ENCODE measurements at regions not wholly inside any gene's neighbourhood (a gene's known extent, or its start where the extent isn't known, plus 50 kb on each side); places are given as distances from the start of the nearest gene placed in this dataset.

DNA sequence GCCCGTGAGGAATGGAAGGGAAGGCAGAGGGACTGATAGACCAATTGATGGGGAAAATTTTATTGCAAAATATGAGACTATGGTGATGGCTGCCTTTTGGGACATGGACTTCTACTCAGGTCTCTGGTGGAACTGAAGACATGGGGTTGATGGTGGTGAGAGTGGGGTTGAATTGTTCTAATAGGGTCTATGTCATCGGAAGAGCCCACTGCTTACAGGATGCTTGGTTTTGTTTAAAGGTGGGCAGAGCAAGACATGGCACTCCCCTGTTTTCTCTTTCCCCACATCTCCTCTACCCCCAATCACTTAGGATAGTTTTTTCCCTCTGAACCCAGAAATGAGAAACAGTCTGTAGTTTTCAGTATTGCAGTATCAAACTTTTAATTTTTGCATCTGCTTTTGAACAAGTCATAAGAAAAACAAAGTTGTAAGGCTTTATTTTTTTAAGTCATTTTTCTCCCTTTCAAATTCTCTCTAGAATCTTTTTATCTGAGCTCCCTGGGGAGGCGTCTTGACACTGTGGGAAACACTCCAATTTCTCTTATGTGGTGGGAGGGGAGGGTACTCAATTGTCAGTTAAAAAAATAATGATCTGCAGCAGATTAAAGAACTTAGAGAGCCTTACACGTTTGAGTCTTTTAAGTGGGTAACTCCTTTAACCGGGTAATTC, 276.2 kb upstream of the TBC1D5 start:
- DNase-seq (ENCODE audit: low spot score), result no peak
- intact Hi-C loops (cut with DNase I), result no loop called here

DNA sequence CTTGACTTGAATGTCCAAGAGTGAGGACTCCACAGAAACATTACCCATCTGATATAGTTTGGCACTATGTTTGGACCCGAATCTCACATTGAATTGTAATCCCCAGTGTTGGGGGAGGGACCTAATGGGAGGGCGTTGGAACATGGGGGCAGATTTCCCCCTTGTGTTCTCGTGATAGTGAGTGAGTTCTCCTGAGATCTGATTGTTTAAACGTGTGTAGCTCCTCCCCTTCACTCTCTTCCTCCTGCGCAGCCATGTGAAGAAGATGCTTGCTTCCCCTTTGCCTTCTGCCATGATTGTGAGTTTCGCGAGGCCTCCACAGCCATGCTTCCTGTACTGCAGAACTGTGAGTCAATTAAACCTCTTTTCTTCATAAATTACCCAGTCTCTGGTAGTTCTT, 273.9 kb upstream of the TBC1D5 start:
- intact Hi-C loops (cut with DNase I), result no loop called here
- no peak for DNase-seq (ENCODE audit: low spot score)

DNA sequence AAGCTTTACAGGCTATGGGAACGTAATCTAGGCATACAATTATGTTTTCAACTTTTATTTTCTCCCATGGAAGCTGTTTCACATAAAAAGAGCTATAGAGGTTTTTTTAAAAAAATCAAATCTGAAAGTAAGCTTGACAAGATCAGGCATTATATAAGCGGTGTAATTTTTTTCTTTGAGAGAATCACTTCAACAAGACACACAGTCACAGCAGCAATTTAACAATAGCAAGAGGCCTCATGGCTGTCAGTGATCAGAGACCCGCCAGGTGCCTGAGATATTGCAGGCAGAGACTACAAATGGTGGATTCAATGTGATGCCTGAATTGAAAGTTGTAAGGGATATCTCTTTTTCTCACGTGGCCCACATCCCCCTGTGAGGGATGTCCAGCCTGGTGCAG, 270.5 kb upstream of the TBC1D5 start:
- DNase-seq (ENCODE audit: low spot score), result no peak
- intact Hi-C loops (cut with DNase I), result no loop called here

DNA sequence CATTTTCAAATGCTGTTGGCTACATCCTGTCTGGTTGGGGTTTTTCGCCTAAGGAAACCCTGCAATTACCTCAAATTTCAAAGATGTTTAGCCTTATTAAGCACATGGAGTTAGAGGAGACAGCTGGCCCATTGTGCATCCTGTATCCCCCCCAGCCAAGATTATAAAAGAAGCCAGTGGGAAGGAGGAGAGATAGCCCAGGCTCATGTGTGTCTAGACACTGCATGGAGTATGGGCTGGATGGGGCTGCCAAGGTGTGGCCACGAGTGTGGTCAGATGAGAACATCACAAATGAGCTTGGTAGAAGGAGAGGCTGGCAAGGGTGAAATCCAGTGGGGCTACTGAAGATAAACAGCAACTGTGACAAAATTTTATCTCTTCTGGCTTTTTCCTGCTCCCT, 270.0 kb upstream of the TBC1D5 start:
- DNase-seq (ENCODE audit: low spot score), result no peak
- intact Hi-C loops (cut with DNase I), result no loop called here

DNA sequence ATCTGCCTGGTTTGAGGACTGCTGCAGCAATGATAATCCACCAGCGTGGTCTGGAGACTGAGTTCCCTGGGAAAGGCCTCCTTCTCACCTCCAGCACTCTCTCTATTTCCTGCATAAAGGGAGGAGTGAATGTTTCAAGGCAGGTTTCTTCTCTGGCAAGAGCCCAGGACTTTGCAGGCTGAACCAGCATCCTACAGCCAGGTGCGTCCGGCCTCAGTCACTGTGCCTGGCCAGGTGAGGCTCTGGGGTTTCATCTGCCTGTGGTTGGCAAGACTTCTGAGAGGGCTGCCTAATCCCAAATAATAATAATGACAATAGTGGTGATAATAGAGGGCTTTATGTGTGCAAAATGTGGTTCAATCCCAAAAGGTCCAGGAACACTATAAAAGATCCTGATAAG, 269.0 kb upstream of the TBC1D5 start:
- intact Hi-C loops (cut with DNase I), result no loop called here
- no peak for DNase-seq (ENCODE audit: low spot score)

DNA sequence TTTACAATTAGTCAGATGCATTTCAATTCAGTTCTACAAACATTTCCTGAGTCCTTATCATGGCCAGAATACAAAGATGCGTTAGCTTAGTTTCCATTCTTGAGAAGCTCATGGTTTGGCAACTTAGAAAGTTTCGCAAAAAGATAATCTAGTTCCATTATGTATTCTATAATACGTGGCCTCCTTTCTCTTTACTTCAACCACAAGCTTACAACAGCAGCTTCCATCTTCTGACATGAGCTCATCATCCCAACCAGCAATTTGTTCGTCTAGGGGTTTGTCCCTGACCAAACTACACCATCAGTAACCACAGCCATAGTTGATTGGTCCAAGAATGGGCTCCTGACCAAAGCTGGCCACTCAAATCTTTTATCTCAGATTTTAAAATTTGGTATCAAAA, 267.6 kb upstream of the TBC1D5 start:
- no peak for DNase-seq (ENCODE audit: low spot score)
- intact Hi-C loops (cut with DNase I), result no loop called here

DNA sequence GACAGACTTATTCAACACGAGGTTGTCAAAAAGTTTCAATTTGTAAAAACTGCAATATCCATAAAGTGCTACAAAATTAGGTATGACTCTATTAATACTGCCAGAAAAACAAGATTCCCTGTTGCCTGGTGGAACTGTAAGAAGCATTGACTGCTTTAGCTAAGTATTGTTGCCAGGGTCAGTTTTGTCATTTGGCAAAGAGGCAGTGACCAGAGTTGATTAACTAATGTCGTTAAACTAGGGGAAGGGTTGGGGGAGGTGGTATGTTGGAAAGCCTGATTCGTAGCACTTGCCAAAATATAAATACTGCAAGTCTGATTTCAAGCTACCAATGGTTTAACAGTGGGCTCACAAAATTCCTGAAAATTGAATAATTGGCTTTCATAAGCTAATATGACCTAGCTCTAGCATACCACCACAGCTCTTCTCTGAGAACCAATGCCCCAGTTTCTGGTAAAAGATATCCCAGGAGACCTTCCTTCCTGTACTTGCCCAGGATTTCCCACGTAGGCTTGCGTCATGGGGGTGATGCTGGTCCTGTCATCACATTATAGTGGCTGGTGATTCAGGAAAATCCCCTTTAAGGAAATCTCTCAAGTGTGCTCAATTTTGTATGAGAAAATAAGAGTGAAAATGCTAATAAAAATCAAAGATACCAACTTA, 266.4 kb upstream of the TBC1D5 start:
- DNase-seq (ENCODE audit: low spot score), result no peak
- intact Hi-C loops (cut with DNase I), result no loop called here

DNA sequence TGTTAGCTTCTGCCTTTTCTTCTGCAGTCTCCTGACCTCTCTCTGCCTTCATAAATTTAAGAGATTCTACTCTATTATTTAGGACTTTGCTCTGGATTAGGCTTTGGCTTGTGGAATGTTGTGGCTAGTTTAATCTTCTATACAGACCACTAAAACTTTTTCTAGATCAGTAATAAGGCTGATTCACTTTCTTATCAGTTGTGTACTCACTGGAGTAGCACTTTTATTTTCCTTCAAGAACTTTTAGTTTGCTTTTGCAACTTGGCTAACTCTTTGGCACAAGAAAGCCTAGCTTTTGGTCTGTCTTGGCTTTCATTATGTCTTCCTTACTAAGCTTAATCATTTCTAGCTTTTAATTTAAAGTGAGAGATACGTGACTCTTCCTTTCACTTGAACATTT, 265.5 kb upstream of the TBC1D5 start:
- DNase-seq (ENCODE audit: low spot score), result no peak
- intact Hi-C loops (cut with DNase I), result no loop called here

DNA sequence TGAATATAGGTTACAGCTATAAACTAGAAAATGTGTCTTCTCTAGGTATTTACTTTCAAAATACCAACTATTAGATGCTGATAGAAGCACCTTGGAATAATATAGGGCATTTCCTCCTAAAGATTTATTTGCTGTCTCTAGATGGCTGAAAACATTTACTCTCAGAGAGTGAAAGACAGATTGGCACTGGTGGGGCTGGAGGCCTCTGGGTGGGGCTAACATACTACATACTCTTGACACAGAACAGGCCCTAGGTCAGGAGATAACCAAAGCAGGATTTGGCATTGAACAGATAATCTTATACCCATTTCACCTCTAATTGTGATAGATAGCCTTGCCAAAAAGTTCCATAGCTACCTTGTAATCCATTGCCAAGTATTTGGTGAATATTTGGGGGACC, 253.3 kb upstream of the TBC1D5 start:
- no peak for DNase-seq (ENCODE audit: low spot score)
- intact Hi-C loops (cut with DNase I), result no loop called here

DNA sequence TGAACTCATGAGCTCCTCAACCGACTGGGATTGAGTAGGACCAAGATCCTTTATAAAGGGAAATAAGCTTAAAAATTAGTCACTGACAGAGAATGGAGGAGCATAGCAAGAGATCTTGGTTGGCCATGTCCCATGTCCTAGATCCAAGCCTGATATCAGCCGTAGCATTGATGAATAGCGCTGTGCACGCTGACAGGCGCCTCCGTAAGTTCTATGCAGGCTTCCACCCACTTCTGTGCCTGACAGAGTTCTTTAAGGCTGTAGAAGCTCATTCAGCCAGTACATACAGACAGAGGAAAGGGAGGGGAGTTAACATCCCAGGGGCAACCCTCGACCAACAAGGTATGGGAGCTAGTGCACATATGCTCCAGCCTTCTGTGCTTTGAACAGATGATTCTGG, 251.7 kb upstream of the TBC1D5 start:
- DNase-seq (ENCODE audit: low spot score), result no peak
- intact Hi-C loops (cut with DNase I), result no loop called here

DNA sequence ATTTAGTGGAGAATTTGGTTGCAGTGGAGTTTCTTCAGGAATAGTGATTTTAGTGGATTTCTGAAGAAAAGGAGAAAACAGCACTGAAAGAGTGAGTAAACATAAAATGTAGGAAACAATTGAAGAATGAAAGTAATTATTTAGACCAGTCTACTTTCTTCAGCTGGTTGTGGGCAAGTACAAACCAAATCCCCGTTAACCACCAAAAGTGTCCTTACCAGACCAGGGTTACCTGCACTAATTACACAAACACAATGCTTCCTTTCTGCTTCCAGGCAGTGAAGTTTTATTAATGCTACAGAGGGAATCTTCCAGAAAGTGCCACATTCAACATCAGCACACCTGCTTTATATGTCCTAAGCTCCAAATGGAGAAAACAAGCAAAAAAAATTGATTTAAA, 248.0 kb upstream of the TBC1D5 start:
- intact Hi-C loops (cut with DNase I), result no loop called here
- no peak for DNase-seq (ENCODE audit: low spot score)

DNA sequence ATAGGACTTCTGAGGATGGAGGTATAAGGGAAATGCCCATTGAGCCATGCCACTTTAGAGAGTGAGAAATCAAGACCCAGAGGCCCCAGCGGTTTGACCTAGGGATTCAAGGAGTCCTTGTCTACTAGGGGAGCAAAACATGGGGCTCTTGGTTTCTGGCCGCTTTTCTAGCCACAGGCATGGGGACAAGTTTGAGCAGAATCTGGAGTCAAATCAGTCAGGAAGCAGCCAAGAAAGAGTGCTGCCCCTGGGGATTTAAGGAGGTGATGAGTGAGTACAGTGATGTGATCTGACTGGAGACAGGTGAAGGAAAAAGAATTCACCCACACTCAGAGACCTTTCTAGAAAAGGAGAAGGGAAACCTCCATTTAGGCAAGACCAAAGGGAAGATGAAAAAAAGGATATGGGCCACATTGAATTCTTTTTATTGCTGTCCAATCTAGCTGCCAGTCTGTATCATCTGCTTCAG, 244.0 kb upstream of the TBC1D5 start:
- no peak for DNase-seq (ENCODE audit: low spot score)
- intact Hi-C loops (cut with DNase I), result no loop called here

DNA sequence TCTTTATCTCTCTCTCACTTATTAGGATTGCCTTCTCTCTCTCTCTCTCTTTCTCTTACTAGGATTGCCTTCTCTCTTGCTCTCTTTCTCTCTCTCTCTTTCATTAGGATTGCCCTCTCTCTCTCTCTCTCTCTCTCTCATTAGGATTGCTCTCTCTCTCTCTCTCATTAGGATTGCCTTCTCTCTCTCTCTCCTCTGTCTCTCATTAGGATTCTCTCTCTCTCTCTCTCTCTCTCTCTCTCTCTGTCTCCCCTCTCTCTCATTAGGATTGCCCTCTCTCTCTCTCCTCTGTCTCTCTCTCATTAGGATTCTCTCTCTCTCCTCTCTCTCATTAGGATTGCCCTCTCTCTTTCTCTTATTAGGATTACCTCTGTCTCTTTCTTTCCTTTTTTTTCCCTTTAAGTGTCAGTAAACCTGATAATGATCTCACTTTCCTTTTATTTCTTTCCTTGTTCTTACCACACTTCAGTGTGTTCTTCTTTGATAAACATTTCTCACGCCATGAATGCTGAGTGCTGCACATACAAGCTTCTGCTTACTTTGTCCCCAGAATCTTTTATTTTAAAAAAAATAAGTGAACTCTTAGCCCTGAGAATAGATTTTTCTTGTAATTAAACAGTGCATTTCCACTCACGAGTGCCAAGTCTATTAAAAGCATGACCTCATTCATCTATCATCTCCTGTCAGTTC, 243.4 kb upstream of the TBC1D5 start:
- intact Hi-C loops (cut with DNase I), result no loop called here
- DNase-seq (ENCODE audit: low spot score), result no peak

DNA sequence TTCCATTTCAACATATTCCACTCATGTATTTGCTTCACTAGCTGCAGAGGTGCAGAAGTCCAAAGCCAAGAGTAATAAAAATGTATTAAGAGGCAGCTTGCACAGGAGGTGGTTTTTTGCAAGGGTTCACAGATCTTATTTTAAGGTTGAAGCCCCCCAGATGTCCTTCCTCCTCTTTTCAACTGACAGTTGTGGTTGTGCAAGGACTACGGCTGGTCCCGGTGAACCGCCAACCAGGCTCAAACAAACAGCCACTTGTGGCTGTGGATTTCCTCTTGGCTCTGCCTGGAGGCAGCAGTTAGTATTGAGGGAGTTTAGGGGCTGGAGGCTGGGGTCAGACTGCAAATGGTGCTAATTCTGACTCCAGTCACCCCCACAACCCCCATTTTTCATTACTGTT, 240.7 kb upstream of the TBC1D5 start:
- intact Hi-C loops (cut with DNase I), result no loop called here

DNA sequence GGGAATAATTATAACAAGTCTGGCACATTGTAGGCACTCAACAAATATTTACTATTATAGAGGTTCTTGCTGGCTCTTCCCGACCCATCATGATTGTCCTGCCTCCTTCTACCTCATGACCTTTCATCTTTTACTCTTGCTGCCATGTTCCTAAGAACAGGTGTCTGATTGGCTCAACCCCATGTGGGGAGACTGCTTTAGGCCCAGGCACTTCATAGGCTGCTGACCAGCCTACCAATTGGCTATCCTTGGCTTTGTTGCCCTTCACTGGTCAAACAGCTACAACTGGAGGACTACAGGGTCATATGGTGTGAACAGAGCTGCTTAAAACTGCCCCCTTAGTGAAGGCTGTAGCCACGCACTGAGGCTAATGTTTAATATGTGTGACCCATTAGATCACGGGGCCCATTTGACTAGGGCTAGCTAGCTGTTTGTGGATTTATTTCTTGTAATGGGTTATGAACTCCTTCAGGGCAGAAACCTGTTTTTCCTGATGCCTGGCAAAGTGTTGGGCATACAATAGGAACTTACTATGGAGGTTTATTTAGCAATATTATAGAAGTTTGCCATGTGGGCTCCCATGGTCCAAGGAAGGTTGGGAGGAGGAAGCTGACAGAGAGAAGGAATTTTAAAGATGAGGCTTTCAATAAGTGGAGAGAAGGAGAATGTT, 239.9 kb upstream of the TBC1D5 start:
- intact Hi-C loops (cut with DNase I), result no loop called here
- DNase-seq (ENCODE audit: low spot score), result no peak

More for the DNA sequence above, 240.7 kb upstream of the TBC1D5 start:
- no peak for DNase-seq (ENCODE audit: low spot score)

DNA sequence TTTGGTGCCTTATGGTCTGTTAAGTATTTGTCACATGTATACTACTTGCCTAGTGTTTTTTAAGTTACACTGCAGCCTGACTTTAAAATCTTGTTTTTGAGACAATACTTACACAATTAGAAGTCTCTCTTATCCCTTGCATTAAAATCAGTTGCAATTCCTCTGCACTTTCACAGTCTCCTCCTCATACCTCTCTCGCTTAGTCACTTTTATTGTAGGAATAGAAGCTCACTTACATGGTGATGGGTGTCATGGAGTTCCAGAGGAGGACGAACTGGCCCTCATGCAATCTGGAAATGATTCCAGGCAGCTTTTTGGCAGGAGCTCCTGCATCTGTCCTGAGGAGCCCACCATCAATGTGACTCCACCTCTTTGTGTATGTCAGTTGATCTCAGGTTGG, 238.4 kb upstream of the TBC1D5 start:
- intact Hi-C loops (cut with DNase I), result no loop called here
- no peak for DNase-seq (ENCODE audit: low spot score)

DNA sequence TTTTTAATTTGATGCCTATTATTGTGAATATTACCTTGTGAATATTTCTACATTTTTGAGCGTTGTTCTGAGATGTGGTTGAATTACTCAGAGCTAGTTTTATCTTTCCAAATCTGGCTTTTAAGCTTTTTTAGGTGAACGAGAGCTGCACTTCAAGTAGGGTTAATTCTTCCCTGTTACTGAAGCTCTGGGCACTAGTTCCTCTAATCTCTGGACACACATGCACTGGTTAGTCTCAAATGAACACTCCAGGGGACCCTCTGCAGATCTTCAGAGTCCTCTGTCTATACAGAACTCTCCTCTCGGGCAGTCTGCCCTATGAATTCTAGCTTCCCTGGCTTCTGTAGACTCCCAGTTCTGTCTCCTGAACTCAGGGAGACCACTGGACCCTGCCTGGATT, 237.5 kb upstream of the TBC1D5 start:
- DNase-seq (ENCODE audit: low spot score), result no peak
- intact Hi-C loops (cut with DNase I), result loop anchor here (10.0 kb wide), 1 partner anchor 315 kb away; no protein-coding TSS in a partner anchor

DNA sequence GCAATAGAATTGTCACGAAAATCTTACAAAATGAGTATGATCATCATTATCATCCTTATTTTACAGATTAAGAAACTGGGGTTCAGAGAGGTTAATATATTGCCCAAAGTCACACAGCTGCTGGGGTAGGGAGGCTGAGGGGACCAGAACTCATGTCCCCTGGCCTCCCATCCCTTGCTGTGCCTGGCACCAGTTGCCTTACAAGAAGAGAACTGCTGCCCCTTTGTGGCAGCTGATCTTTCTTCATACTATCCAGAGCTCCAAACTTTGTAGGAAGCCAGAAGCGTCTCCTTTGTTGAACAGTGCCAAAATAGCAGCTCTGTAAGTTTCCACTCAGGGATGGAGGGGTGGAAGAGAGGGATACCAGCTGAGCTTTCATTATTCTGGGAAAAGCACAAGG, 236.8 kb upstream of the TBC1D5 start:
- intact Hi-C loops (cut with DNase I), result loop anchor here (10.0 kb wide), 1 partner anchor 316 kb away; no protein-coding TSS in a partner anchor
- no peak for DNase-seq (ENCODE audit: low spot score)

DNA sequence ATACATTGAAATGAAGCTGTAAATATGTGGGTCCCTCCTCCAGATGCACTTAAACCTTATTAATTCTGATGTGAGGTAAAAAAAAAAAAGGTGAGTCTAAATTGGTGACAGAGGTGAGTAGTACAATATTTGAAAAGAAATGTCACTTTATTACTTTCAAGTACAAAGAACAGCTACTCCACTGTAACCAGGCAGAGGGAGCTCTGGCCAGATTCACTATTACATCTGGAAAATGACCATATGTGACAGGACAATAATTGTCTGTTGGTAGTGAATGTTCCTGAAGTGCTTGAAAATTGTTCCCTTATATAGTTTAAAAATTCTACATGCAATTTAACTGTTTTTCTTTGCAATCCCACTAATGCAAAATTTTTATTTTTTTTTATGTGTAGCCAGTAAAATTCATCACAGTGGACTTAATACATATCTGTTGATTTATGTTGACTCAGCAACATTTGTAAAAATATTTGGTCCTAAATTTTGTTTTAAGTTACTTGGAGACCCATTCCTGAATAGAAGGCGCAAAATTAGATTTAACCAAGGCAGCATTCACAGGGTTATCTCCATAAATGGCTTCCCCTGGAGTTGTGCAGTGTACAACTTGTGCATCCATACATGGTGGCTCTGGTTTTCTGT, 231.9 kb upstream of the TBC1D5 start:
- DNase-seq (ENCODE audit: low spot score), result no peak
- intact Hi-C loops (cut with DNase I), result loop anchor here (10.0 kb wide), 1 partner anchor 320 kb away; no protein-coding TSS in a partner anchor

Data from cardiac septum (tissue), 1 donor.